ENCODE measurements at regions not wholly inside any gene's neighbourhood (a gene's known extent, or its start where the extent isn't known, plus 50 kb on each side); places are given as distances from the start of the nearest gene placed in this dataset.

DNA sequence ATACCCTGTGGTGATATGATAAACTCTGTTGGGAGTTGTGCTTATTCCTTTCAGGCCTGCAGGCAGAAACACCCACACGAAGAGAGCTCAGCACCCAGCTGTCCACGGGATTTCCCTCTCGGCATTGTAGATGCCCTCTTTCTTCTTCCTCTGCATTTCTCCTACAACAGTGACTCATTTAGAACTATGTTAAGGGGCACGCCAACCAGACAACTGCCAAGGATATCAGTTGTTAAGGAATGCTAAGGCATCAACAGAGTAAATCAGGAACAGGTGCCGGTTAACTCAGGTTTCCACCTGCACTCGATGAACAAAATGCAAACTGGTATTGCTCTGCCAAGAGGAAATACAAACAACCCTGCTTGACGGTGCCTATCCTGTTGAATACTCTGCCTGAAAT is 270.0 kb upstream of the PEX5L start:
- H3K27ac ChIP-seq (ENCODE audit: low read depth): no peak overlapping the region
- H2AFZ ChIP-seq: no peak overlapping the region
- H3F3A ChIP-seq (replicated peaks; ENCODE audit: low read depth): no peaks in the 10 kb centered on the region
- Mint-ChIP-seq H3K4me3 (no peak overlapping the region), H3K36me3 (ENCODE audit: low read depth) (no peaks in the 10 kb centered on the region), H3K27ac (no peak overlapping the region), H3K27me3 (ENCODE audit: insufficient read depth, low read depth, poor library complexity) (no peaks in the 10 kb centered on the region), H3K9me3 (no peaks in the 10 kb centered on the region), H3K4me1 (peaks cover 8% of the 10 kb centered on the region; the same call in 2 of the 3 replicates)
- H3K4me1 ChIP-seq (ENCODE audit: insufficient read depth): no peaks in the 10 kb centered on the region
- H3K79me2 ChIP-seq (replicated peaks; ENCODE audit: insufficient read depth): no peaks in the 10 kb centered on the region
- no peaks in the 10 kb centered on the region for H3K36me3 ChIP-seq (ENCODE audit: insufficient read depth)
- 0 out of 2 replicates have a peak, but pooled peaks cover 3% of the 10 kb centered on the region for H3K9me2 ChIP-seq (ENCODE audit: insufficient read depth)
- no peak for DNase-seq (ENCODE audit: low spot score)
- TF ChIP-seq, protein P1, sequence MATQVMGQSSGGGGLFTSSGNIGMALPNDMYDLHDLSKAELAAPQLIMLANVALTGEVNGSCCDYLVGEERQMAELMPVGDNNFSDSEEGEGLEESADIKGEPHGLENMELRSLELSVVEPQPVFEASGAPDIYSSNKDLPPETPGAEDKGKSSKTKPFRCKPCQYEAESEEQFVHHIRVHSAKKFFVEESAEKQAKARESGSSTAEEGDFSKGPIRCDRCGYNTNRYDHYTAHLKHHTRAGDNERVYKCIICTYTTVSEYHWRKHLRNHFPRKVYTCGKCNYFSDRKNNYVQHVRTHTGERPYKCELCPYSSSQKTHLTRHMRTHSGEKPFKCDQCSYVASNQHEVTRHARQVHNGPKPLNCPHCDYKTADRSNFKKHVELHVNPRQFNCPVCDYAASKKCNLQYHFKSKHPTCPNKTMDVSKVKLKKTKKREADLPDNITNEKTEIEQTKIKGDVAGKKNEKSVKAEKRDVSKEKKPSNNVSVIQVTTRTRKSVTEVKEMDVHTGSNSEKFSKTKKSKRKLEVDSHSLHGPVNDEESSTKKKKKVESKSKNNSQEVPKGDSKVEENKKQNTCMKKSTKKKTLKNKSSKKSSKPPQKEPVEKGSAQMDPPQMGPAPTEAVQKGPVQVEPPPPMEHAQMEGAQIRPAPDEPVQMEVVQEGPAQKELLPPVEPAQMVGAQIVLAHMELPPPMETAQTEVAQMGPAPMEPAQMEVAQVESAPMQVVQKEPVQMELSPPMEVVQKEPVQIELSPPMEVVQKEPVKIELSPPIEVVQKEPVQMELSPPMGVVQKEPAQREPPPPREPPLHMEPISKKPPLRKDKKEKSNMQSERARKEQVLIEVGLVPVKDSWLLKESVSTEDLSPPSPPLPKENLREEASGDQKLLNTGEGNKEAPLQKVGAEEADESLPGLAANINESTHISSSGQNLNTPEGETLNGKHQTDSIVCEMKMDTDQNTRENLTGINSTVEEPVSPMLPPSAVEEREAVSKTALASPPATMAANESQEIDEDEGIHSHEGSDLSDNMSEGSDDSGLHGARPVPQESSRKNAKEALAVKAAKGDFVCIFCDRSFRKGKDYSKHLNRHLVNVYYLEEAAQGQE (IDR thresholded peaks at IDR 0.05; ENCODE audit: unreplicated experiment): no peak
- TF ChIP-seq, protein P2, sequence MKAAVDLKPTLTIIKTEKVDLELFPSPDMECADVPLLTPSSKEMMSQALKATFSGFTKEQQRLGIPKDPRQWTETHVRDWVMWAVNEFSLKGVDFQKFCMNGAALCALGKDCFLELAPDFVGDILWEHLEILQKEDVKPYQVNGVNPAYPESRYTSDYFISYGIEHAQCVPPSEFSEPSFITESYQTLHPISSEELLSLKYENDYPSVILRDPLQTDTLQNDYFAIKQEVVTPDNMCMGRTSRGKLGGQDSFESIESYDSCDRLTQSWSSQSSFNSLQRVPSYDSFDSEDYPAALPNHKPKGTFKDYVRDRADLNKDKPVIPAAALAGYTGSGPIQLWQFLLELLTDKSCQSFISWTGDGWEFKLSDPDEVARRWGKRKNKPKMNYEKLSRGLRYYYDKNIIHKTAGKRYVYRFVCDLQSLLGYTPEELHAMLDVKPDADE (IDR thresholded peaks at IDR 0.05): no peak
- TF ChIP-seq NANOG (IDR thresholded peaks at IDR 0.05; ENCODE audit: borderline replicate concordance) (no peak), CREB1 (CRISPR knock-in tag; IDR thresholded peaks at IDR 0.05; ENCODE audit: low read depth) (no peak), EZH2phosphoT487 (IDR thresholded peaks at IDR 0.05; ENCODE audit: unreplicated experiment) (no peak), ZNF331 (CRISPR knock-in tag; IDR thresholded peaks at IDR 0.05; ENCODE audit: low read depth) (no peak), POLR2AphosphoS5 (IDR thresholded peaks at IDR 0.05; ENCODE audit: low read depth) (no peak), JUNB (IDR thresholded peaks at IDR 0.05; ENCODE audit: unreplicated experiment) (no peak), ZNF114 (CRISPR knock-in tag; IDR thresholded peaks at IDR 0.05) (no peak)
- H3K27me3 ChIP-seq (ENCODE audit: insufficient read depth): no peaks in the 10 kb centered on the region
- H4K20me1 ChIP-seq (replicated peaks; ENCODE audit: insufficient read depth): no peaks in the 10 kb centered on the region
- no peak; the same call in 2 of the 3 replicates for ATAC-seq
- no peak overlapping the region for H3K4me2 ChIP-seq
- H3K4me3 ChIP-seq: no peak overlapping the region

DNA sequence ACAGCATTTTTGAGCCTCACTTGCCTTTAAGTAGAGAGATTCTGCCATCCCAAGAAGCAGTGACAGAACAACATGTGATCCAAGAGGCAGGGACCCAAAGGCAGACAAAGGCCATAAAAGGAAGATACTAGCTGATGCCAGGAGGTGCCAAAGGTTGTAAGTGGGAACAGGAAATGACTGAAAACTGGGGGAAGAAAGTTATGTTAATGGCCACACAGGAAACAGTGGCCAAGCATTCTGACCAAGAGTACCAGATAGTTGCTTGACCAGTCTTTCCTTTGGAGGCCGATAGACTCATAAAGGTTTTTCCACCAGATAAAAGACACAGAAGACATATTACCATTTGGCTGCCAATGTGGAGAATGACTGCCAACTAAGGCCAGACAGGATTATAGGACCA is 274.5 kb upstream of the PEX5L start:
- Histone ChIP-seq H4K20me1 (replicated peaks; ENCODE audit: insufficient read depth) (no peaks in the 10 kb centered on the region), H3K4me2 (no peak overlapping the region), H3F3A (replicated peaks; ENCODE audit: low read depth) (no peaks in the 10 kb centered on the region), H3K9me2 (ENCODE audit: insufficient read depth) (0 out of 2 replicates have a peak, but pooled peaks cover 3% of the 10 kb centered on the region), H3K79me2 (replicated peaks; ENCODE audit: insufficient read depth) (no peaks in the 10 kb centered on the region), H3K4me1 (ENCODE audit: insufficient read depth) (no peaks in the 10 kb centered on the region), H3K4me3 (no peak overlapping the region), H3K27me3 (ENCODE audit: insufficient read depth) (no peaks in the 10 kb centered on the region), H3K27ac (ENCODE audit: low read depth) (no peak overlapping the region), H2AFZ (no peak overlapping the region), H3K36me3 (ENCODE audit: insufficient read depth) (no peaks in the 10 kb centered on the region)
- Mint-ChIP-seq H3K4me3 (no peak overlapping the region), H3K9me3 (no peaks in the 10 kb centered on the region), H3K36me3 (ENCODE audit: low read depth) (no peaks in the 10 kb centered on the region), H3K4me1 (peaks cover 8% of the 10 kb centered on the region; the same call in 2 of the 3 replicates), H3K27me3 (ENCODE audit: insufficient read depth, low read depth, poor library complexity) (no peaks in the 10 kb centered on the region), H3K27ac (no peak overlapping the region)
- DNase-seq (ENCODE audit: low spot score) (peak; percentile 13), ATAC-seq (no peak)
- TF ChIP-seq CREB1 (CRISPR knock-in tag; IDR thresholded peaks at IDR 0.05; ENCODE audit: low read depth) (no peak), EZH2 (IDR thresholded peaks at IDR 0.05; ENCODE audit: low read depth, unreplicated experiment) (no peak), STAT1 (IDR thresholded peaks at IDR 0.05; ENCODE audit: unreplicated experiment) (no peak), ZNF331 (CRISPR knock-in tag; IDR thresholded peaks at IDR 0.05; ENCODE audit: low read depth) (no peak)
- TF ChIP-seq, protein P3, sequence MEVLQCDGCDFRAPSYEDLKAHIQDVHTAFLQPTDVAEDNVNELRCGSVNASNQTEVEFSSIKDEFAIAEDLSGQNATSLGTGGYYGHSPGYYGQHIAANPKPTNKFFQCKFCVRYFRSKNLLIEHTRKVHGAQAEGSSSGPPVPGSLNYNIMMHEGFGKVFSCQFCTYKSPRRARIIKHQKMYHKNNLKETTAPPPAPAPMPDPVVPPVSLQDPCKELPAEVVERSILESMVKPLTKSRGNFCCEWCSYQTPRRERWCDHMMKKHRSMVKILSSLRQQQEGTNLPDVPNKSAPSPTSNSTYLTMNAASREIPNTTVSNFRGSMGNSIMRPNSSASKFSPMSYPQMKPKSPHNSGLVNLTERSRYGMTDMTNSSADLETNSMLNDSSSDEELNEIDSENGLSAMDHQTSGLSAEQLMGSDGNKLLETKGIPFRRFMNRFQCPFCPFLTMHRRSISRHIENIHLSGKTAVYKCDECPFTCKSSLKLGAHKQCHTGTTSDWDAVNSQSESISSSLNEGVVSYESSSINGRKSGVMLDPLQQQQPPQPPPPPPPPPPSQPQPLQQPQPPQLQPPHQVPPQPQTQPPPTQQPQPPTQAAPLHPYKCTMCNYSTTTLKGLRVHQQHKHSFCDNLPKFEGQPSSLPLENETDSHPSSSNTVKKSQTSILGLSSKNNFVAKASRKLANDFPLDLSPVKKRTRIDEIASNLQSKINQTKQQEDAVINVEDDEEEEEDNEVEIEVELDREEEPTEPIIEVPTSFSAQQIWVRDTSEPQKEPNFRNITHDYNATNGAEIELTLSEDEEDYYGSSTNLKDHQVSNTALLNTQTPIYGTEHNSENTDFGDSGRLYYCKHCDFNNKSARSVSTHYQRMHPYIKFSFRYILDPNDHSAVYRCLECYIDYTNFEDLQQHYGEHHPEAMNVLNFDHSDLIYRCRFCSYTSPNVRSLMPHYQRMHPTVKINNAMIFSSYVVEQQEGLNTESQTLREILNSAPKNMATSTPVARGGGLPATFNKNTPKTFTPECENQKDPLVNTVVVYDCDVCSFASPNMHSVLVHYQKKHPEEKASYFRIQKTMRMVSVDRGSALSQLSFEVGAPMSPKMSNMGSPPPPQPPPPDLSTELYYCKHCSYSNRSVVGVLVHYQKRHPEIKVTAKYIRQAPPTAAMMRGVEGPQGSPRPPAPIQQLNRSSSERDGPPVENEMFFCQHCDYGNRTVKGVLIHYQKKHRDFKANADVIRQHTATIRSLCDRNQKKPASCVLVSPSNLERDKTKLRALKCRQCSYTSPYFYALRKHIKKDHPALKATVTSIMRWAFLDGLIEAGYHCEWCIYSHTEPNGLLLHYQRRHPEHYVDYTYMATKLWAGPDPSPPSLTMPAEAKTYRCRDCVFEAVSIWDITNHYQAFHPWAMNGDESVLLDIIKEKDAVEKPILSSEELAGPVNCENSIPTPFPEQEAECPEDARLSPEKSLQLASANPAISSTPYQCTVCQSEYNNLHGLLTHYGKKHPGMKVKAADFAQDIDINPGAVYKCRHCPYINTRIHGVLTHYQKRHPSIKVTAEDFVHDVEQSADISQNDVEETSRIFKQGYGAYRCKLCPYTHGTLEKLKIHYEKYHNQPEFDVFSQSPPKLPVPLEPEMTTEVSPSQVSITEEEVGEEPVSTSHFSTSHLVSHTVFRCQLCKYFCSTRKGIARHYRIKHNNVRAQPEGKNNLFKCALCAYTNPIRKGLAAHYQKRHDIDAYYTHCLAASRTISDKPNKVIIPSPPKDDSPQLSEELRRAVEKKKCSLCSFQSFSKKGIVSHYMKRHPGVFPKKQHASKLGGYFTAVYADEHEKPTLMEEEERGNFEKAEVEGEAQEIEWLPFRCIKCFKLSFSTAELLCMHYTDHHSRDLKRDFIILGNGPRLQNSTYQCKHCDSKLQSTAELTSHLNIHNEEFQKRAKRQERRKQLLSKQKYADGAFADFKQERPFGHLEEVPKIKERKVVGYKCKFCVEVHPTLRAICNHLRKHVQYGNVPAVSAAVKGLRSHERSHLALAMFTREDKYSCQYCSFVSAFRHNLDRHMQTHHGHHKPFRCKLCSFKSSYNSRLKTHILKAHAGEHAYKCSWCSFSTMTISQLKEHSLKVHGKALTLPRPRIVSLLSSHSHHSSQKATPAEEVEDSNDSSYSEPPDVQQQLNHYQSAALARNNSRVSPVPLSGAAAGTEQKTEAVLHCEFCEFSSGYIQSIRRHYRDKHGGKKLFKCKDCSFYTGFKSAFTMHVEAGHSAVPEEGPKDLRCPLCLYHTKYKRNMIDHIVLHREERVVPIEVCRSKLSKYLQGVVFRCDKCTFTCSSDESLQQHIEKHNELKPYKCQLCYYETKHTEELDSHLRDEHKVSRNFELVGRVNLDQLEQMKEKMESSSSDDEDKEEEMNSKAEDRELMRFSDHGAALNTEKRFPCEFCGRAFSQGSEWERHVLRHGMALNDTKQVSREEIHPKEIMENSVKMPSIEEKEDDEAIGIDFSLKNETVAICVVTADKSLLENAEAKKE (CRISPR knock-in tag; IDR thresholded peaks at IDR 0.05): no peak

All from GM23338 (cell line).